Esophagus squamous epithelium (tissue), 5 donors: ENCODE measurements at regions not wholly inside any gene's neighbourhood (a gene's known extent, or its start where the extent isn't known, plus 50 kb on each side); places are given as distances from the start of the nearest gene placed in this dataset.
"Not testable (repeated sequence)": the region's sequence is repeated elsewhere in the genome, so short reads cannot be mapped to it uniquely, and the experiment has no call there.

Source experiments
- DNase-seq: peaks from one replicate; lab custom pipeline; 2025; lab: John Stamatoyannopoulos, UW
- H3K27ac ChIP-seq, 4 donors: fragments of 200-600 bp; sonication (generic); one replicate each; pipeline ENCODE4 v1.5.1; 2016 to 2019; ENCODE audit warnings: mild to moderate bottlenecking in 1 of 4
- H3K27me3 ChIP-seq, 4 donors: fragments of 200-600 bp; sonication (generic); 1 replicate in 3 of 4; 2 replicates in 1 of 4; pipeline versions ENCODE4 v1.5.1 to v1.6.0; 2017 to 2021; ENCODE audit warnings: antibody characterized with exemption in 1 of 4
- H3K36me3 ChIP-seq, 3 donors: fragments of 200-600 bp; sonication (generic); one replicate each; pipeline ENCODE4 v1.5.1; 2016 to 2019
- H3K4me1 ChIP-seq, 3 donors: fragments of 200-600 bp; sonication (generic); one replicate each; pipeline ENCODE4 v1.5.1; 2017 to 2019
- H3K4me3 ChIP-seq, 4 donors: fragments of 200-600 bp; sonication (generic); 1 replicate in 3 of 4; 2 replicates in 1 of 4; pipeline ENCODE4 v1.5.1; 2016 to 2019; ENCODE audit warnings: mild to moderate bottlenecking in 2 of 4, moderate library complexity in 1 of 4
- H3K9me3 ChIP-seq, 3 donors: fragments of 200-600 bp; sonication (generic); one replicate each; pipeline ENCODE4 v1.5.1; 2016 to 2019
- POLR2A ChIP-seq, 4 donors: fragments of 450-650 bp; IDR thresholded peaks; one replicate each; pipeline ENCODE4 v1.6.1; 2017; ENCODE audit warnings: antibody characterized with exemption in 4 of 4, mild to moderate bottlenecking in 4 of 4, moderate library complexity in 3 of 4
- WGBS, 2 donors: methylation state at CpG; one replicate each; pipeline ENCODE4 v1.1.5; 2018; 5-methylcytosine and 5-hydroxymethylcytosine counted together
- intact Hi-C: fragments of 100-400 bp; cut with DNase I; formaldehyde crosslinking; loops from one replicate; pipeline ENCODE4 v1.15.0; 2022
- TF ChIP-seq, protein P1 (sequence below), 6 experiments: fragments of 450-650 bp in 4 of 6; fragments of 200-600 bp in 2 of 6; sonication (generic) in 2 of 6; IDR thresholded peaks; one replicate each; pipeline ENCODE4 v1.5.1; 2016 to 2019; ENCODE audit warnings: antibody characterized with exemption in 6 of 6, mild to moderate bottlenecking in 4 of 6, moderate library complexity in 4 of 6
- donor health status: DM: yes; HTN: yes; CAD: no.

DNA sequence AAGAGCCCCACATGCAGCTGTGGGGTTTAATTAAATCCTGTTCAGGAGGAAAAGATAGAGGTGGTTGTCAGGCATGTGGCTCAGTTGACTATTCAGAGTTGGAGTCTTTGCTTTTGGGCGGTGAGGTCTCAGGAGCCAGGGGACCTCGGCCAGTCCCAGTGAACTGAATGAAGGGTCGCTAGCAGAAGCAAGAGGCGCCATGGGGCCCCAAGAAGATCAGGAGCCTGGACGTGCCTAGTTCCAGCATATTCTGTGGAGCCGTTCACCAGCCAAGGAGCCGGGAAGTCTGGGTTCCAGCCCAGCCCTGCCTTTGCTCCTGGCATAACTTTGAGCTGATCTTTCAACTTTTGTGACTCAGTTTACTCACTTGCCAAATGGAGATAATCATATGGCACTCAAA lies 217.7 kb upstream of the IRF2BP2 start:
- Histone ChIP-seq H3K36me3 (no peaks in the 10 kb centered on the region), H3K9me3 (no peaks in the 10 kb centered on the region), H3K27me3 (no peaks in the 10 kb centered on the region), H3K4me3 (no peak overlapping the region), H3K27ac (no peak overlapping the region), H3K4me1 (peaks cover 0 to 24% (median 4%) of the 10 kb centered on the region in 3 donors)
- TF ChIP-seq POLR2A (IDR thresholded peaks at IDR 0.05) = no peak
- TF ChIP-seq, protein P1, sequence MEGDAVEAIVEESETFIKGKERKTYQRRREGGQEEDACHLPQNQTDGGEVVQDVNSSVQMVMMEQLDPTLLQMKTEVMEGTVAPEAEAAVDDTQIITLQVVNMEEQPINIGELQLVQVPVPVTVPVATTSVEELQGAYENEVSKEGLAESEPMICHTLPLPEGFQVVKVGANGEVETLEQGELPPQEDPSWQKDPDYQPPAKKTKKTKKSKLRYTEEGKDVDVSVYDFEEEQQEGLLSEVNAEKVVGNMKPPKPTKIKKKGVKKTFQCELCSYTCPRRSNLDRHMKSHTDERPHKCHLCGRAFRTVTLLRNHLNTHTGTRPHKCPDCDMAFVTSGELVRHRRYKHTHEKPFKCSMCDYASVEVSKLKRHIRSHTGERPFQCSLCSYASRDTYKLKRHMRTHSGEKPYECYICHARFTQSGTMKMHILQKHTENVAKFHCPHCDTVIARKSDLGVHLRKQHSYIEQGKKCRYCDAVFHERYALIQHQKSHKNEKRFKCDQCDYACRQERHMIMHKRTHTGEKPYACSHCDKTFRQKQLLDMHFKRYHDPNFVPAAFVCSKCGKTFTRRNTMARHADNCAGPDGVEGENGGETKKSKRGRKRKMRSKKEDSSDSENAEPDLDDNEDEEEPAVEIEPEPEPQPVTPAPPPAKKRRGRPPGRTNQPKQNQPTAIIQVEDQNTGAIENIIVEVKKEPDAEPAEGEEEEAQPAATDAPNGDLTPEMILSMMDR (IDR thresholded peaks at IDR 0.05) = no peak
- WGBS, 2 donors = 79 to 85% methylated on average over 5 to 7 of the region's 7 CpGs
- DNase-seq = no peak
- intact Hi-C loops = no loop called here

DNA sequence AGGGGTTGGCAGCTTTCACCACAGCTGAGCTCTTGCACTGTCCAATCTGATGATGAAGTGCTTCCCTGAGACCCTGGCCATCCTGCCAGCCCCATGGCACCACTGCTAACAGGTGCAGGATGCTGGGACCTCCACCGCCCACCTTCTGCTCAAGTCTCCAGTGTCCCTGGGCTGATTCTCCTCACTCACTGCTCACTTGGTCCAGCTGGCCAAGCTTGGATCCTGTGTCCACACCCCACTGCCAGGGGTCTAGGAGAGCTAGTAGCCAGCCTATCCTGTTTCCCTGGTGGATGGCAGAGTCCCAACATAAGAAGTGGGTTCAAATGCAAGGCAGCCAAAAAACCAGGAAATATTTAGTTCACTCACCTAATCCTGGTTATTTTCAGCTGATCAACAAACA lies 217.2 kb upstream of the IRF2BP2 start:
- Histone ChIP-seq H3K9me3 (no peaks in the 10 kb centered on the region), H3K36me3 (no peaks in the 10 kb centered on the region), H3K27ac (no peak overlapping the region), H3K4me1 (peaks cover 0 to 24% (median 4%) of the 10 kb centered on the region in 3 donors), H3K27me3 (no peaks in the 10 kb centered on the region), H3K4me3 (no peak overlapping the region)
- TF ChIP-seq, protein P1 (IDR thresholded peaks at IDR 0.05) = no peak
- TF ChIP-seq POLR2A (IDR thresholded peaks at IDR 0.05) = no peak
- no peak for DNase-seq
- intact Hi-C loops = no loop called here
- WGBS, 2 donors = no CpG with 5 or more reads among the region's 1 CpG

DNA sequence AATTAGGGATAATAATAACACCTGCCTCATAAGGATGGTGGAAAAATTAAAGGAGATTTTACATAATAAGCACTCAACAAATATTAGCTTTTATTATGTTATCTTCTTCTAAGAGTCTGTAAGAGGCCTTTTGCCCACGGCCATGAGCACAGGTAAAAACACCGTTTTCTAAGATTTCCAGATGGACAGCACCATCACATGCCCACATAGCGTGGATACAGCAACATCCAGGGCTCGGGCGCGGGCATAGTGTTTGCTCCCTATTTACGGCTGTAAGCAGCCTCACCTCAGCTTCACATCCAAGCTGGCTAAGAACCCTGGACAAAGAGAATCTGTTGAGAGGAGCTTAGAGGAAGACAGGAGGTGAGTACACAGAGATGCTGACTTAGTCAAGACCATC lies 216.4 kb upstream of the IRF2BP2 start:
- Histone ChIP-seq H3K27ac (peak overlapping the region in 1 of 4 donors; percentile 27), H3K9me3 (no peaks in the 10 kb centered on the region), H3K36me3 (no peaks in the 10 kb centered on the region), H3K27me3 (no peaks in the 10 kb centered on the region), H3K4me1 (peaks cover 0 to 24% (median 4%) of the 10 kb centered on the region in 3 donors), H3K4me3 (no peak overlapping the region)
- 87 to 91% methylated on average over 6 to 7 of the region's 7 CpGs for WGBS, 2 donors
- TF ChIP-seq POLR2A (IDR thresholded peaks at IDR 0.05) = no peak
- TF ChIP-seq, protein P1 (IDR thresholded peaks at IDR 0.05) = no peak
- DNase-seq = no peak
- intact Hi-C loops = no loop called here

DNA sequence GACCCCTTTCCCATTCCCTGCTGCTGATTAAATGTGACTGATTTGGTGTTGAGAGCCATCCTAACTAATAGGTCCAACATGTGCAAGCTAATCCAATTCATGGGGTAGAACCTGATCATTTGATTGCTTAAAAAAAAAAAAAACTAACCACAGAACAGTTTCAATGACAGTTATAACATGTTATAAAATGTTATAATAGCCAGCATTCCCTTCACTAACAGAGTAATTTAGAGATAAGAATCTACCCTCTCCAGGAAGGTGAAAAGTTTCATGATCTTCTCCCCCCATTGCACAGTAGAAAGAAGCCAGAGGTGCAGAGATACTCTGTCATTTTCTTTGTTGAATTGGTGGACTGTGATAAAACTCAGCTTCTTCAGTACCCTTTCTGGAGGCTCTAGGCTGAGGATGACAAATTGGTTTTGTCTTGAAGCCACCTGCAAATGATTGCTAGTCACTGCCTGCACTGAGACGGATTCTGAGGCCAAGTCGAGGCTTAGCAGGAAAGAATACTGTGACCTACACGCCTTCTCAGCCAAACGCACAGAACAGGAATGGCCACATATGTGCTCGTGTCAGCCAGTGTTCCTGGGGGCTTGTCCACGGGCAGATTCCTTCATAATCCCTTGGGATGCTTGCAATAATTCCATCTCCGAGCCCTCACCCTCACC lies 215.7 kb upstream of the IRF2BP2 start:
- Histone ChIP-seq H3K4me3 (no peak overlapping the region), H3K4me1 (peaks cover 0 to 24% (median 4%) of the 10 kb centered on the region in 3 donors), H3K9me3 (no peaks in the 10 kb centered on the region), H3K36me3 (no peaks in the 10 kb centered on the region), H3K27me3 (no peaks in the 10 kb centered on the region), H3K27ac (peak overlapping the region in 1 of 4 donors; percentile 27)
- no peak for DNase-seq
- TF ChIP-seq, protein P1 (IDR thresholded peaks at IDR 0.05) = no peak
- no peak for TF ChIP-seq POLR2A (IDR thresholded peaks at IDR 0.05)
- 32 to 40% methylated on average over 3 to 7 of the region's 7 CpGs for WGBS, 2 donors
- intact Hi-C loops = no loop called here

DNA sequence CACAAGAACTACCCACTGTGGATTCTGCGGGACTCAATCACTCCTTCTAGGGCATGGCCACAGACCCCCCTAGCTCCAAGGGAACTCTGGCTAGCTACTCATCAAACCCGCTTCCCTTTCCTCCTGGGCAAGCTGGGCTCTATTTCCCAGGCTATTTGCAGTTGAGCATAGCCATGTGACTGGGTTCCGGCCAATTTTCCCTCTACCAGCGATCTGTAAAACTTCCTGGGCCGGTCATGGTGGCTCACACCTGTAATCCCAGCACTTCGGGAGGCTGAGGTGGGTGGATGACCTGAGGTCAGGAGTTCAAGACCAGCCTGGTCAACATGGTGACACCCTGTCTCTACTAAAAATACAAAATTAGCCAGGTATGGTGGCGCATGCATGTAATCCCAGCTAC lies 214.9 kb upstream of the IRF2BP2 start:
- intact Hi-C loops, H3K36me3 ChIP-seq, H3K9me3 ChIP-seq, DNase-seq, H3K27me3 ChIP-seq, H3K4me3 ChIP-seq, H3K27ac ChIP-seq: not testable (repeated sequence)
- peaks cover 0 to 24% (median 4%) of the 10 kb centered on the region in 3 donors for H3K4me1 ChIP-seq
- WGBS, 2 donors = 87 to 100% methylated on average over 2 to 6 of the region's 7 CpGs
